SK-N-SH treated with all-trans-retinoic acid at 6 μM for 48 hours (cell line): ENCODE measurements at regions not wholly inside any gene's neighbourhood (a gene's known extent, or its start where the extent isn't known, plus 50 kb on each side); places are given as distances from the start of the nearest gene placed in this dataset.
"Not testable (repeated sequence)": the region's sequence is repeated elsewhere in the genome, so short reads cannot be mapped to it uniquely, and the experiment has no call there.

Experiments
- ATAC-seq: fragments of 200-7000 bp; cut with Tn5 transposase; 3 replicates; pipeline ENCODE4 v1.9.1; 2020; ENCODE audit warnings: mild to moderate bottlenecking, moderate library complexity
- ARNTL ChIP-seq: fragments of 450-650 bp; formaldehyde crosslinking; IDR thresholded peaks from 2 replicates; pipeline ENCODE4 v1.5.0; 2020; ENCODE audit warnings: low read depth, mild to moderate bottlenecking, moderate library complexity, borderline replicate concordance
- BACH2 ChIP-seq: fragments of 250-450 bp; sonication (Bioruptor Pico); IDR thresholded peaks from 2 replicates; pipeline ENCODE4 v1.9.0; 2021; ENCODE audit warnings: mild to moderate bottlenecking, borderline replicate concordance
- CSDC2 ChIP-seq: fragments of 250-450 bp; sonication (Bioruptor Pico); IDR thresholded peaks from 2 replicates; pipeline ENCODE4 v1.5.0; 2020; ENCODE audit warnings: mild to moderate bottlenecking, moderate library complexity
- ESRRG ChIP-seq: fragments of 250-450 bp; sonication (Bioruptor Pico); IDR thresholded peaks from 2 replicates; pipeline ENCODE4 v1.6.1; 2021; ENCODE audit warnings: mild to moderate bottlenecking
- GLIS3 ChIP-seq: fragments of 250-450 bp; sonication (Bioruptor Pico); IDR thresholded peaks from 2 replicates; pipeline ENCODE4 v1.5.0; 2020; ENCODE audit warnings: mild to moderate bottlenecking, moderate library complexity
- ISL1 ChIP-seq: fragments of 250-450 bp; sonication (Bioruptor Pico); IDR thresholded peaks from 2 replicates; pipeline ENCODE4 v2.1.2; 2022; ENCODE audit warnings: mild to moderate bottlenecking, moderate library complexity
- OSR1 ChIP-seq: fragments of 250-450 bp; sonication (Bioruptor Pico); IDR thresholded peaks from 2 replicates; pipeline ENCODE4 v1.8.0; 2022; ENCODE audit warnings: moderate library complexity, mild to moderate bottlenecking, inconsistent platforms
- PPARA ChIP-seq: fragments of 250-450 bp; sonication (Bioruptor Pico); IDR thresholded peaks from 2 replicates; pipeline ENCODE4 v1.5.0; 2020; ENCODE audit warnings: mild to moderate bottlenecking, borderline replicate concordance
- RARB ChIP-seq: fragments of 250-450 bp; sonication (Bioruptor Pico); IDR thresholded peaks from 2 replicates; pipeline ENCODE4 v1.8.0; 2021; ENCODE audit warnings: mild to moderate bottlenecking, moderate library complexity
- SNAI2 ChIP-seq: fragments of 250-450 bp; sonication (Bioruptor Pico); IDR thresholded peaks from 2 replicates; pipeline ENCODE4 v1.5.0; 2020; ENCODE audit warnings: mild to moderate bottlenecking, moderate library complexity
- TCF4 ChIP-seq: fragments of 250-450 bp; sonication (Bioruptor Pico); IDR thresholded peaks from 2 replicates; pipeline ENCODE4 v1.8.0; 2021; ENCODE audit warnings: mild to moderate bottlenecking, moderate library complexity, borderline replicate concordance
- TOX ChIP-seq: fragments of 250-450 bp; sonication (Bioruptor Pico); IDR thresholded peaks from 2 replicates; pipeline ENCODE4 v1.8.0; 2021; ENCODE audit warnings: mild to moderate bottlenecking, moderate library complexity, borderline replicate concordance
- ZC3H10 ChIP-seq: fragments of 250-450 bp; sonication (Bioruptor Pico); IDR thresholded peaks from 2 replicates; pipeline ENCODE4 v1.5.1; 2021; ENCODE audit warnings: mild to moderate bottlenecking, moderate library complexity
- ZFP3 ChIP-seq: fragments of 250-450 bp; sonication (Bioruptor Pico); IDR thresholded peaks from 2 replicates; pipeline ENCODE4 v1.5.0; 2020; ENCODE audit warnings: mild to moderate bottlenecking, moderate library complexity
- ZFP30 ChIP-seq: fragments of 450-650 bp; formaldehyde crosslinking; IDR thresholded peaks from 2 replicates; pipeline ENCODE4 v1.5.0; 2022; ENCODE audit warnings: mild to moderate bottlenecking, moderate library complexity
- ZNF565 ChIP-seq: fragments of 450-650 bp; formaldehyde crosslinking; conservative IDR thresholded peaks from 2 replicates; pipeline ENCODE4 v1.5.0; 2020; ENCODE audit warnings: low read depth, mild to moderate bottlenecking, moderate library complexity
- ZNF70 ChIP-seq: fragments of 450-650 bp; formaldehyde crosslinking; IDR thresholded peaks from 2 replicates; pipeline ENCODE4 v1.5.0; 2020; ENCODE audit warnings: mild to moderate bottlenecking, moderate library complexity
- ZNF8 ChIP-seq: fragments of 450-650 bp; formaldehyde crosslinking; IDR thresholded peaks from 2 replicates; pipeline ENCODE4 v1.5.0; 2020; ENCODE audit warnings: mild to moderate bottlenecking, moderate library complexity
- TF ChIP-seq, protein P1 (sequence below): fragments of 250-450 bp; sonication (Bioruptor Pico); IDR thresholded peaks from 2 replicates; pipeline ENCODE4 v1.8.0; 2021; ENCODE audit warnings: low read depth, mild to moderate bottlenecking, moderate library complexity, borderline replicate concordance
- TF ChIP-seq, protein P2 (sequence below): fragments of 250-450 bp; sonication (Bioruptor Pico); IDR thresholded peaks from 2 replicates; pipeline ENCODE4 v1.5.1; 2021; ENCODE audit warnings: mild to moderate bottlenecking, moderate library complexity
- TF ChIP-seq, protein P3 (sequence below): fragments of 250-450 bp; sonication (Bioruptor Pico); IDR thresholded peaks from 2 replicates; pipeline ENCODE4 v1.5.1; 2020; ENCODE audit warnings: low read depth, mild to moderate bottlenecking, moderate library complexity
- TF ChIP-seq, protein P4 (sequence below): fragments of 250-450 bp; sonication (Bioruptor Pico); IDR thresholded peaks from 2 replicates; pipeline ENCODE4 v1.8.0; 2020; ENCODE audit warnings: mild to moderate bottlenecking, moderate library complexity, borderline replicate concordance
- TF ChIP-seq, protein P5 (sequence below): fragments of 250-450 bp; sonication (Bioruptor Pico); IDR thresholded peaks from 2 replicates; pipeline ENCODE4 v1.5.0; 2020; ENCODE audit warnings: mild to moderate bottlenecking, moderate library complexity

DNA sequence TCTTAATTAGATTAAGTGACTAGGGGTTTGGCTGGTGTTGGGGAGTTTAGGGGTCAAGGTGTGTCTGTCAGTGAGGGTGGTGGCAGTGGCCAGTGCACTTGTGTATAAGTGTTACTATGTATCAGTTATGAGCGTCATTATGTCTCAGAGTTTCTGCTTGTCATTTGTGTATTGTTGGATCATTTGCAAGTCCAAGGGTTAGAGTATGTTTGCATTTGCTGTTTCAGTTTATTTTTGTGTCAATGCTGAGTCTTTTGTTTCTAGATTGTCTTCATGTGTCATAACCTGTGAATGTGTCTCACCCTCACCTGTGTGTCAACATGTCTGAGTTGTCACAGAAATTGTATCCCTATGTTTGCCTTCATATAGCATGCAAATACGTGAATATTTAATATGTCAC is 97.5 kb upstream of the PAX2 start:
- no peak for ATAC-seq
- TF ChIP-seq ESRRG (no peak), ZFP3 (CRISPR knock-in tag) (no peak), ZFP30 (CRISPR knock-in tag) (no peak), ARNTL (CRISPR knock-in tag) (no peak), RARB (no peak), ZNF565 (CRISPR knock-in tag) (no peak), ZNF8 (no peak), ZC3H10 (CRISPR knock-in tag) (no peak)

DNA sequence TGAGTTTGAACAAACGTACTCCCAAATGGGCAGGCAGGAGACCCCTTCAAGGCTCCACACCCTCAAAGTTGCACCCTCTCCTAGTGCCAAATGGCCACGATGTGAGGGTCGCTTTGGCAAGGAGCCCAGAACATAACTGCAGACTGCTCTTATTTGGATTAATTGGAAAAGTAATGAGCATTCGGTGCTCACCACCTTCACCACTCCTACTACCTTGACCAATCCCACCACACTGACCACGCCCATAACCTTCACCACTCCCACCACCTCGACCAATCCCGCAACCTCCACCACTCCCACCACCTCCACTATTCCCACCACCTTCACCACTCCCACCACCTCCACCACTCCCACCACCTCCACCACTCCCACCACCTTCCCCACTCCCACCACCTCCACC is 94.7 kb upstream of the PAX2 start:
- no peak for ATAC-seq
- TF ChIP-seq ZNF565 (CRISPR knock-in tag) (no peak), RARB (no peak), PPARA (no peak), GLIS3 (CRISPR knock-in tag) (no peak), ZC3H10 (CRISPR knock-in tag) (no peak), ZFP30 (CRISPR knock-in tag) (no peak), ISL1 (CRISPR knock-in tag) (no peak), ARNTL (CRISPR knock-in tag) (no peak), ZNF70 (CRISPR knock-in tag) (no peak), BACH2 (CRISPR knock-in tag) (no peak), TOX (CRISPR knock-in tag) (no peak), SNAI2 (no peak), ZFP3 (CRISPR knock-in tag) (no peak), CSDC2 (CRISPR knock-in tag) (no peak), OSR1 (CRISPR knock-in tag) (no peak)
- TF ChIP-seq, protein P1, sequence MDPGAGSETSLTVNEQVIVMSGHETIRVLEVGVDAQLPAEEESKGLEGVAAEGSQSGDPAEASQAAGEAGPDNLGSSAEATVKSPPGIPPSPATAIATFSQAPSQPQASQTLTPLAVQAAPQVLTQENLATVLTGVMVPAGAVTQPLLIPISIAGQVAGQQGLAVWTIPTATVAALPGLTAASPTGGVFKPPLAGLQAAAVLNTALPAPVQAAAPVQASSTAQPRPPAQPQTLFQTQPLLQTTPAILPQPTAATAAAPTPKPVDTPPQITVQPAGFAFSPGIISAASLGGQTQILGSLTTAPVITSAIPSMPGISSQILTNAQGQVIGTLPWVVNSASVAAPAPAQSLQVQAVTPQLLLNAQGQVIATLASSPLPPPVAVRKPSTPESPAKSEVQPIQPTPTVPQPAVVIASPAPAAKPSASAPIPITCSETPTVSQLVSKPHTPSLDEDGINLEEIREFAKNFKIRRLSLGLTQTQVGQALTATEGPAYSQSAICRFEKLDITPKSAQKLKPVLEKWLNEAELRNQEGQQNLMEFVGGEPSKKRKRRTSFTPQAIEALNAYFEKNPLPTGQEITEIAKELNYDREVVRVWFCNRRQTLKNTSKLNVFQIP (CRISPR knock-in tag), result no peak
- TF ChIP-seq, protein P2, sequence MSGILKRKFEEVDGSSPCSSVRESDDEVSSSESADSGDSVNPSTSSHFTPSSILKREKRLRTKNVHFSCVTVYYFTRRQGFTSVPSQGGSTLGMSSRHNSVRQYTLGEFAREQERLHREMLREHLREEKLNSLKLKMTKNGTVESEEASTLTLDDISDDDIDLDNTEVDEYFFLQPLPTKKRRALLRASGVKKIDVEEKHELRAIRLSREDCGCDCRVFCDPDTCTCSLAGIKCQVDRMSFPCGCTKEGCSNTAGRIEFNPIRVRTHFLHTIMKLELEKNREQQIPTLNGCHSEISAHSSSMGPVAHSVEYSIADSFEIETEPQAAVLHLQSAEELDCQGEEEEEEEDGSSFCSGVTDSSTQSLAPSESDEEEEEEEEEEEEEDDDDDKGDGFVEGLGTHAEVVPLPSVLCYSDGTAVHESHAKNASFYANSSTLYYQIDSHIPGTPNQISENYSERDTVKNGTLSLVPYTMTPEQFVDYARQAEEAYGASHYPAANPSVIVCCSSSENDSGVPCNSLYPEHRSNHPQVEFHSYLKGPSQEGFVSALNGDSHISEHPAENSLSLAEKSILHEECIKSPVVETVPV, result no peak

DNA sequence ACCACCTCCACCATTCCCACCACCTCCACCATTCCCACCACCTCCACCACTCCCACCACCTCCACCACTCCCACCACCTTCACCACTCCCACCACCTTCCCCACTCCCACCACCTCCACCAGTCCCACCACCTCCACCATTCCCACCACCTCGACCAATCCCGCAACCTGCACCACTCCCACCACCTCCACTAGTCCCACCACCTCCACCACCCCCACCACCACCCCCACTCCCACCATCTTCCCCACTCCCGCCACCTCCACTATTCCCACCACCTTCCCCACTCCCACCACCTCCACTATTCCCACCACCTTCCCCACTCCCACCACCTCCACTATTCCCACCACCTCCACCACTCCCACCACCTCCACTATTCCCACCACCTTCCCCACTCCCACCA is 94.3 kb upstream of the PAX2 start:
- ATAC-seq, result not testable (repeated sequence)

DNA sequence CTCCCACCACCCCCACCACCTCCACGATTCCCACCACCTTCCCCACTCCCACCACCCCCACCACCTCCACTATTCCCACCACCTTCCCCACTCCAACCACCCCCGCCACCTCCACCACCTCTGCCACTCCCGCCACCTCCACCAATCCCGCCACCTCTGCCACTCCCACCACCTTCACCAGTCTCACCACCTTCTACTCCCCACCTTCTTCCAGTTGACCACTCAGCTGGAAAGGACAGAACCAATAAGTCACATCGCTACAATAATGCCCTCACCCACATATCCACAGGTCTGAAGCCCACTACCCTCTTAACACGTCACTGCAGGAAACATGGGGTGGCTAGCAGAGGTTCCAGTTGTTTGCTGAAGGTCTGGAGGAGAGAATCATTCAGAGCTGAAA is 93.5 kb upstream of the PAX2 start:
- no peak for TF ChIP-seq OSR1 (CRISPR knock-in tag)
- TF ChIP-seq ESRRG, result no peak
- TF ChIP-seq ZFP3 (CRISPR knock-in tag), result no peak
- TF ChIP-seq RARB, result no peak
- TF ChIP-seq, protein P3, sequence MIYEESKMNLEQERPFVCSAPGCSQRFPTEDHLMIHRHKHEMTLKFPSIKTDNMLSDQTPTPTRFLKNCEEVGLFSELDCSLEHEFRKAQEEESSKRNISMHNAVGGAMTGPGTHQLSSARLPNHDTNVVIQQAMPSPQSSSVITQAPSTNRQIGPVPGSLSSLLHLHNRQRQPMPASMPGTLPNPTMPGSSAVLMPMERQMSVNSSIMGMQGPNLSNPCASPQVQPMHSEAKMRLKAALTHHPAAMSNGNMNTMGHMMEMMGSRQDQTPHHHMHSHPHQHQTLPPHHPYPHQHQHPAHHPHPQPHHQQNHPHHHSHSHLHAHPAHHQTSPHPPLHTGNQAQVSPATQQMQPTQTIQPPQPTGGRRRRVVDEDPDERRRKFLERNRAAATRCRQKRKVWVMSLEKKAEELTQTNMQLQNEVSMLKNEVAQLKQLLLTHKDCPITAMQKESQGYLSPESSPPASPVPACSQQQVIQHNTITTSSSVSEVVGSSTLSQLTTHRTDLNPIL (CRISPR knock-in tag), result no peak
- no peak for TF ChIP-seq BACH2 (CRISPR knock-in tag)
- no peak for TF ChIP-seq SNAI2
- TF ChIP-seq TCF4 (CRISPR knock-in tag), result no peak
- TF ChIP-seq, protein P4, sequence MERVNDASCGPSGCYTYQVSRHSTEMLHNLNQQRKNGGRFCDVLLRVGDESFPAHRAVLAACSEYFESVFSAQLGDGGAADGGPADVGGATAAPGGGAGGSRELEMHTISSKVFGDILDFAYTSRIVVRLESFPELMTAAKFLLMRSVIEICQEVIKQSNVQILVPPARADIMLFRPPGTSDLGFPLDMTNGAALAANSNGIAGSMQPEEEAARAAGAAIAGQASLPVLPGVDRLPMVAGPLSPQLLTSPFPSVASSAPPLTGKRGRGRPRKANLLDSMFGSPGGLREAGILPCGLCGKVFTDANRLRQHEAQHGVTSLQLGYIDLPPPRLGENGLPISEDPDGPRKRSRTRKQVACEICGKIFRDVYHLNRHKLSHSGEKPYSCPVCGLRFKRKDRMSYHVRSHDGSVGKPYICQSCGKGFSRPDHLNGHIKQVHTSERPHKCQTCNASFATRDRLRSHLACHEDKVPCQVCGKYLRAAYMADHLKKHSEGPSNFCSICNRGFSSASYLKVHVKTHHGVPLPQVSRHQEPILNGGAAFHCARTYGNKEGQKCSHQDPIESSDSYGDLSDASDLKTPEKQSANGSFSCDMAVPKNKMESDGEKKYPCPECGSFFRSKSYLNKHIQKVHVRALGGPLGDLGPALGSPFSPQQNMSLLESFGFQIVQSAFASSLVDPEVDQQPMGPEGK (CRISPR knock-in tag), result no peak
- TF ChIP-seq CSDC2 (CRISPR knock-in tag), result no peak
- no peak for TF ChIP-seq ARNTL (CRISPR knock-in tag)
- no peak for TF ChIP-seq ZFP30 (CRISPR knock-in tag)
- TF ChIP-seq, protein P5, sequence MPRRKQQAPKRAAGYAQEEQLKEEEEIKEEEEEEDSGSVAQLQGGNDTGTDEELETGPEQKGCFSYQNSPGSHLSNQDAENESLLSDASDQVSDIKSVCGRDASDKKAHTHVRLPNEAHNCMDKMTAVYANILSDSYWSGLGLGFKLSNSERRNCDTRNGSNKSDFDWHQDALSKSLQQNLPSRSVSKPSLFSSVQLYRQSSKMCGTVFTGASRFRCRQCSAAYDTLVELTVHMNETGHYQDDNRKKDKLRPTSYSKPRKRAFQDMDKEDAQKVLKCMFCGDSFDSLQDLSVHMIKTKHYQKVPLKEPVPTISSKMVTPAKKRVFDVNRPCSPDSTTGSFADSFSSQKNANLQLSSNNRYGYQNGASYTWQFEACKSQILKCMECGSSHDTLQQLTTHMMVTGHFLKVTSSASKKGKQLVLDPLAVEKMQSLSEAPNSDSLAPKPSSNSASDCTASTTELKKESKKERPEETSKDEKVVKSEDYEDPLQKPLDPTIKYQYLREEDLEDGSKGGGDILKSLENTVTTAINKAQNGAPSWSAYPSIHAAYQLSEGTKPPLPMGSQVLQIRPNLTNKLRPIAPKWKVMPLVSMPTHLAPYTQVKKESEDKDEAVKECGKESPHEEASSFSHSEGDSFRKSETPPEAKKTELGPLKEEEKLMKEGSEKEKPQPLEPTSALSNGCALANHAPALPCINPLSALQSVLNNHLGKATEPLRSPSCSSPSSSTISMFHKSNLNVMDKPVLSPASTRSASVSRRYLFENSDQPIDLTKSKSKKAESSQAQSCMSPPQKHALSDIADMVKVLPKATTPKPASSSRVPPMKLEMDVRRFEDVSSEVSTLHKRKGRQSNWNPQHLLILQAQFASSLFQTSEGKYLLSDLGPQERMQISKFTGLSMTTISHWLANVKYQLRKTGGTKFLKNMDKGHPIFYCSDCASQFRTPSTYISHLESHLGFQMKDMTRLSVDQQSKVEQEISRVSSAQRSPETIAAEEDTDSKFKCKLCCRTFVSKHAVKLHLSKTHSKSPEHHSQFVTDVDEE (CRISPR knock-in tag), result no peak
- no peak for TF ChIP-seq GLIS3 (CRISPR knock-in tag)
- no peak for TF ChIP-seq ZNF565 (CRISPR knock-in tag)
- TF ChIP-seq, protein P1 (CRISPR knock-in tag), result no peak
- no peak for TF ChIP-seq TOX (CRISPR knock-in tag)
- no peak for ATAC-seq
